Endodermal cell (in vitro differentiated cells): ENCODE measurements at regions not wholly inside any gene's neighbourhood (a gene's known extent, or its start where the extent isn't known, plus 50 kb on each side); places are given as distances from the start of the nearest gene placed in this dataset.

Experiments
- DNase-seq: peaks from one replicate; pipeline ENCODE4 v3.0.0-alpha.2; 2017
- H3K27ac ChIP-seq: 2 replicates; pipeline ENCODE4 v1.5.1; 2013; ENCODE audit warnings: mild to moderate bottlenecking, low read depth, low read length, moderate library complexity
- H3K27me3 ChIP-seq: 2 replicates; pipeline ENCODE4 v1.6.1; 2013; ENCODE audit warnings: mild to moderate bottlenecking, low read length, moderate library complexity; ENCODE audit not compliant: insufficient read depth, control insufficient read depth, poor library complexity, severe bottlenecking
- H3K36me3 ChIP-seq: 2 replicates; pipeline ENCODE4 v1.7.0; 2013; ENCODE audit warnings: mild to moderate bottlenecking, low read length, moderate library complexity; ENCODE audit not compliant: control insufficient read depth, insufficient read depth
- H3K4me1 ChIP-seq: one replicate; pipeline ENCODE4 v1.7.0; 2013; ENCODE audit warnings: low read length; ENCODE audit not compliant: control insufficient read depth, insufficient read depth
- H3K4me3 ChIP-seq: 2 replicates; pipeline ENCODE4 v1.5.1; 2013; ENCODE audit warnings: mild to moderate bottlenecking, low read length, moderate library complexity
- H3K9ac ChIP-seq: 2 replicates; pipeline ENCODE4 v1.6.1; 2013; ENCODE audit warnings: mild to moderate bottlenecking, low read length, moderate library complexity; ENCODE audit not compliant: poor library complexity, severe bottlenecking; ENCODE audit errors: extremely low read depth
- H3K9me3 ChIP-seq: 2 replicates; pipeline ENCODE4 v1.6.1; 2013; ENCODE audit warnings: mild to moderate bottlenecking, low read length, moderate library complexity; ENCODE audit not compliant: control insufficient read depth
- H3K27ac Mint-ChIP-seq: 2 replicates; pipeline ENCODE4 v1.8.0; 2020; ENCODE audit warnings: mixed read lengths
- H3K27me3 Mint-ChIP-seq: 2 replicates; pipeline ENCODE4 v1.8.0; 2021; ENCODE audit warnings: mild to moderate bottlenecking, mixed read lengths; ENCODE audit not compliant: insufficient read depth
- H3K36me3 Mint-ChIP-seq: 2 replicates; pipeline ENCODE4 v1.8.0; 2020; ENCODE audit warnings: low read depth, mixed read lengths
- H3K4me1 Mint-ChIP-seq: 2 replicates; pipeline ENCODE4 v1.8.0; 2020; ENCODE audit warnings: mixed read lengths
- H3K4me3 Mint-ChIP-seq: 2 replicates; pipeline ENCODE4 v1.8.0; 2020; ENCODE audit warnings: mild to moderate bottlenecking, moderate library complexity, mixed read lengths
- H3K9me3 Mint-ChIP-seq: 2 replicates; pipeline ENCODE4 v1.8.0; 2020; ENCODE audit warnings: mild to moderate bottlenecking, mixed read lengths
- CTCF ChIP-seq: fragments of 200-600 bp; sonication (generic); conservative IDR thresholded peaks from 2 replicates; pipeline ENCODE4 v1.5.0; 2021; ENCODE audit warnings: antibody characterized with exemption, mild to moderate bottlenecking
- WGBS, 2 experiments: methylation state at CpG; one replicate each; pipeline versions ENCODE4 v1.1.5 to v1.1.7; 2013; ENCODE audit warnings: missing lambda C conversion rate in 2 of 2, mixed read lengths in 1 of 2; ENCODE audit not compliant: insufficient coverage in 1 of 2, insufficient read length in 1 of 2; 5-methylcytosine and 5-hydroxymethylcytosine counted together

DNA sequence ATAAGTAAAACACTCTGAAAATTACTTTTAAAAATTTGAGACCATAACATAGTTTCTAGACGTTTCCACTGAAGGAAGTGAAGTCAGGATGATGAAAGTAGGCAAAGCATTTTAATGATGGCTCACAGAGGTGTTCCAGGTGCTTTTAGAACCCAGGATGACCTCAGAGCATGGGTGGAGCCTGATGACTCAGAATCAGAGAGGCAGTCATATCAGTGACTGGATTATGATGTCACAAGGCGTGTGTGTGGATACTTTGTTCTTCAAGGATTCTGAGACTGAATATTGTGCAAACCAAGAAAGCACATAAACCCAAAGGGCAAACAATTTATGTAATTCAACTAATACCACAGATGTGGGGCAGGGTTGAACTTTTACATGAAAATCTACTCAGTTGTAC is 200.2 kb upstream of the FOXN2 start:
- no peak overlapping the region for H3K9ac ChIP-seq
- no peak overlapping the region for H3K27ac ChIP-seq

GRCh38 chr2:48116497-48116896 is 198.0 kb upstream of the FOXN2 start:
- H3K27ac Mint-ChIP-seq = no peak overlapping the region
- peaks cover 6% of the 10 kb centered on the region for H3K4me1 Mint-ChIP-seq
- no peak for TF ChIP-seq CTCF
- no peak overlapping the region for H3K27ac ChIP-seq
- peaks cover 2% of the 10 kb centered on the region for H3K36me3 Mint-ChIP-seq
- H3K4me1 ChIP-seq = peaks cover 6% of the 10 kb centered on the region
- no peak overlapping the region for H3K4me3 ChIP-seq
- H3K36me3 ChIP-seq = no peaks in the 10 kb centered on the region
- H3K9me3 Mint-ChIP-seq = no peaks in the 10 kb centered on the region
- H3K9me3 ChIP-seq = no peaks in the 10 kb centered on the region
- no peaks in the 10 kb centered on the region for H3K27me3 ChIP-seq
- peaks cover 3% of the 10 kb centered on the region for H3K27me3 Mint-ChIP-seq
- no peak overlapping the region for H3K9ac ChIP-seq
- no peak for DNase-seq
- no peak overlapping the region for H3K4me3 Mint-ChIP-seq

More for the DNA sequence above, 200.2 kb upstream of the FOXN2 start:
- H3K36me3 ChIP-seq = no peaks in the 10 kb centered on the region
- TF ChIP-seq CTCF = no peak
- no peak for DNase-seq
- H3K4me1 ChIP-seq = peaks cover 12% of the 10 kb centered on the region
- WGBS, 2 experiments = 82 to 100% methylated on average over 1 to 2 of the region's 2 CpGs
- no peaks in the 10 kb centered on the region for H3K9me3 ChIP-seq
- peaks cover 18% of the 10 kb centered on the region for H3K4me1 Mint-ChIP-seq
- H3K4me3 Mint-ChIP-seq = no peak overlapping the region
- H3K27me3 ChIP-seq = no peaks in the 10 kb centered on the region
- peaks cover 3% of the 10 kb centered on the region for H3K27me3 Mint-ChIP-seq
- H3K4me3 ChIP-seq = no peak overlapping the region
- H3K9me3 Mint-ChIP-seq = no peaks in the 10 kb centered on the region
- peaks cover 2% of the 10 kb centered on the region for H3K36me3 Mint-ChIP-seq
- no peak overlapping the region for H3K27ac Mint-ChIP-seq

- peaks cover 3% of the 10 kb centered on the region for H3K27me3 Mint-ChIP-seq
- H3K27ac ChIP-seq = no peak overlapping the region
- H3K9me3 Mint-ChIP-seq = no peaks in the 10 kb centered on the region
- no peaks in the 10 kb centered on the region for H3K36me3 ChIP-seq
- H3K27me3 ChIP-seq = no peaks in the 10 kb centered on the region
- no peak overlapping the region for H3K4me3 Mint-ChIP-seq
- no peaks in the 10 kb centered on the region for H3K4me1 ChIP-seq
- WGBS, 2 experiments = 93% methylated on average over 5 to 6 of the region's 6 CpGs
- H3K27ac Mint-ChIP-seq = no peak overlapping the region
- no peaks in the 10 kb centered on the region for H3K4me1 Mint-ChIP-seq
- H3K36me3 Mint-ChIP-seq = no peaks in the 10 kb centered on the region
- H3K9me3 ChIP-seq = no peaks in the 10 kb centered on the region
- TF ChIP-seq CTCF = no peak
- no peak overlapping the region for H3K4me3 ChIP-seq
- no peak overlapping the region for H3K9ac ChIP-seq
- no peak for DNase-seq
Measured at GRCh38 chr2:48118895-48119294, 195.6 kb upstream of the FOXN2 start.
